Stimulated activated CD8-positive, alpha-beta memory T cell treated with anti-CD3 and anti-CD28 coated beads, Interleukin-7, amount 100 ng/mL, for 4 hours (primary cell): ENCODE measurements at regions not wholly inside any gene's neighbourhood (a gene's known extent, or its start where the extent isn't known, plus 50 kb on each side); places are given as distances from the start of the nearest gene placed in this dataset.
"Not testable (repeated sequence)": the region's sequence is repeated elsewhere in the genome, so short reads cannot be mapped to it uniquely, and the experiment has no call there.

Source experiments
- DNase-seq, 2 donors: peaks; one replicate each; pipeline ENCODE4 v3.0.0-alpha.2; 2020; ENCODE audit warnings: low read depth in 2 of 2

GRCh38 chr11:95650276-95650675 is 139.3 kb downstream of the FAM76B start:
- no peak for DNase-seq

GRCh38 chr11:95647871-95648270 is 141.7 kb downstream of the FAM76B start:
- DNase-seq, result no peak

GRCh38 chr11:95647355-95647754 is 142.2 kb downstream of the FAM76B start:
- DNase-seq, result no peak

- DNase-seq, result no peak
Observed at GRCh38 chr11:95641495-95641894, 148.1 kb downstream of the FAM76B start.

GRCh38 chr11:95638501-95638900 is 151.1 kb downstream of the FAM76B start:
- no peak for DNase-seq

GRCh38 chr11:95625164-95625900 is 164.2 kb downstream of the FAM76B start:
- no peak for DNase-seq

- no peak for DNase-seq
Observed at GRCh38 chr11:95616256-95616804, 173.3 kb downstream of the FAM76B start.

- DNase-seq, result no peak
Observed at GRCh38 chr11:95611827-95612226, 177.8 kb downstream of the FAM76B start.

- not testable (repeated sequence) for DNase-seq
Observed at GRCh38 chr11:95610185-95610584, 179.4 kb downstream of the FAM76B start.

GRCh38 chr11:95608093-95608492 is 181.5 kb downstream of the FAM76B start:
- DNase-seq, result no peak

- DNase-seq, result no peak
Observed at GRCh38 chr11:95606824-95607223, 182.8 kb downstream of the FAM76B start.

- no peak for DNase-seq
Observed at GRCh38 chr11:95605271-95605940, 184.2 kb downstream of the FAM76B start.

GRCh38 chr11:95599959-95600586 is 189.5 kb downstream of the FAM76B start:
- DNase-seq, result peak; percentile 13 to 33

- DNase-seq, result no peak
Observed at GRCh38 chr11:95595973-95596489, 193.6 kb downstream of the FAM76B start.

- DNase-seq, result no peak
Observed at GRCh38 chr11:95595541-95595940, 194.0 kb downstream of the FAM76B start.

- DNase-seq, result no peak
Observed at GRCh38 chr11:95593111-95593510, 196.5 kb downstream of the FAM76B start.

- DNase-seq, result no peak
Observed at GRCh38 chr11:95592471-95592870, 197.1 kb downstream of the FAM76B start.

- DNase-seq, result no peak
Observed at GRCh38 chr11:95589893-95590612, 199.5 kb downstream of the FAM76B start.

- no peak for DNase-seq
Observed at GRCh38 chr11:95588821-95589220, 200.8 kb downstream of the FAM76B start.

GRCh38 chr11:95586661-95587060 is 202.9 kb downstream of the FAM76B start:
- DNase-seq, result no peak

GRCh38 chr11:95586155-95586554 is 203.4 kb downstream of the FAM76B start:
- no peak for DNase-seq

- no peak for DNase-seq
Observed at GRCh38 chr11:95585752-95586077, 203.9 kb downstream of the FAM76B start.
